Activated CD4-positive, alpha-beta T cell treated with anti-CD3 and anti-CD28 coated beads, Interleukin-10, Interleukin-2, amounts not matched to agents 100 ng/mL and 50 ng/mL, durations not matched to agents 16 hours and 8 hours (primary cell): ENCODE measurements at regions not wholly inside any gene's neighbourhood (a gene's known extent, or its start where the extent isn't known, plus 50 kb on each side); places are given as distances from the start of the nearest gene placed in this dataset.
A peak's percentile ranks its signal among the peaks of the same experiment; 100 is the strongest.

Experiments
- DNase-seq: peaks from one replicate; pipeline ENCODE4 v3.0.0-alpha.2; 2020

DNA sequence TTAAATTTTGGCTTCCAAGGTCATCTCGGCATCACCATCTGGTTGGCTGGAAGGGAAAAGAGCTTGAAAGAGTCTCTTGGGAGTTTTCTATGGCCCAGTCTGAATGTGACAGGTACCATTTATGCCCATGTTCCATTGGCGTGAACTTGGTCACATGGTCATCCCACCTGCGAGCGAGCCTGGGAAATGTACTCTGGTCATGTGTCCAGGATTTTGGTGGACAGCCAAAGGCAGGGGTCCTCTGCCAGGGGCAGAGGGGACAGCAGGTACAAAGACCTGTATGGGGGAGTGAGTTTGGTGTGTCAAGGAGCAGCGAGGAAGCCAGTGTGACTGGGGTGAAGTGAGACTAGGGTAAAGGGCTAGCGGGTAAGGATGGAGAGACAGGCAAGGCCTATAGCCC lies 112.6 kb downstream of the CDC5L start:
- DNase-seq, result no peak

DNA sequence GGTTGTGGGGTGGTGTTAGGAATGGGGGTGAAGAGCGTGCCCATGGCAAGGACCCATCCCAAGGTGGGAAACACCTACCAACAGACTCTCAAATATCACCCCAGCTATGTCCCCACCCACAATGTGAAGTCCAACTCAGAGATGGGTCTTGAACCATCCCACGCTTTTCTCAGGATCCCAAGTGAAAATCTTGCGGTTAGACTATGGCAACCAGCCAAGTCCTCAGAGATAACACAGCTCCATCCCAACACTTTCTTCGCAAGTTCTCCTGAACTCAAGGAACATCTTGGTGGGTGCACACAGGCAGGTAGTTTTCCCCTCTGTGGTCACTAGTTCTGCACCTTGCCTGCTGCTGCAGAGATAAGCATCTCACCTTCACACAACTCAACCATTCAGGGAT lies 116.0 kb downstream of the CDC5L start:
- no peak for DNase-seq

GRCh38 chr6:44504301-44504791 lies 116.8 kb downstream of the CDC5L start:
- no peak for DNase-seq

DNA sequence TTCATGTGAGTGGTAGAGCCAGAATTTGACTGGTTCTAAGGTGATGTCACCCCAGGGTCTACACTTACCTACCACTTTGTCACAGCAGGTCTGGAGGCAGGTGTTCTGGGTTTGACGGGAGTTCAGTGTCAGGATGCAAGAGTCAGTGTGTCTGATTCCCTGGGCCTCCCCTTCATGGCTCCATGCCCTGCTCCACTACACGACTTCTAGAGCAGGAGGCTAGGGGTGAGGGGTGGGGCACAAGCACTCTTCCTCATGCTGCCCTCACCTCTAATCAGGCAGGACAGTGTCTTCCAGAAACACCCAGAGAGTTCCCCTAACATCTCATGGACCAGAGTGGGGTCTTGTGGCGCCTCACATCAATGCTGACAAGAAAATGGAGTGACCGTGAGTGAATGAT lies 118.2 kb downstream of the CDC5L start:
- no peak for DNase-seq

DNA sequence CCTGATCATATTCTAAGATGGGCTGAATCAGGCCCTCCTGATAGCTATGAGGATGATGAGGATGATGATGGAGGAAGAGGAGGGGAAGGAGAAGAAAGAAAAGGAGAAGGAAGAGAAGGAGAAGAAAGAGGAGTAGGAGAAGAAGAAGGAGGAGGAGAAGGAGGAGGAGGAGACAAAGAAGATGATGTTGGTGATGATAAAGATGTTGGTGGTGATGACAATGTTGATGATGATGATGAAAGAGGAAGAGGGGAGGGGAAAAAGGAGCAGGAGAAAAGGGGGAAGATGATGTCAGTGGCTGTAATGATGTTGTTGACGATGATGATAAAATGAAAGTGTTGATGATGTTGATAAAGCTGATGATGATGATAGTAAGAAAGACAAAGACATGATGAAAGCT lies 119.5 kb downstream of the CDC5L start:
- DNase-seq, result no peak

DNA sequence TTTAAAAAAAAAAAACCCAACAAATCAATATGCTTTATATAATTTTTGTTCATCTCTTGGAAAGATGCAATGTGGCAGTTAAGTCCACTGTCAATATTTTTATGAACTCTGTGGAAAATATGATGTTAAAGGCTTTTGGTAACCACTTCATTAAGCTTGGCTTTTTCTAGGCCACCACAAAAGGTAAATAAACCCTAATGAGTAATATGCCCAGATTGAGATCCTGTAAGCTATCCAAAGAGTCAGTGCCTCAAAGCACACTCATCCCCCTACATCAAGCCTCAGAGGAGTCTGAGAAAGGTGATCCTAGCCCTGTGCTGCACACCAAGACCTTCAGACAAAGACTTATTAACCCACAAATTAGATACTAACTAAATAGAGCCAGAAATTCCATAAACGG lies 121.1 kb downstream of the CDC5L start:
- DNase-seq, result no peak

DNA sequence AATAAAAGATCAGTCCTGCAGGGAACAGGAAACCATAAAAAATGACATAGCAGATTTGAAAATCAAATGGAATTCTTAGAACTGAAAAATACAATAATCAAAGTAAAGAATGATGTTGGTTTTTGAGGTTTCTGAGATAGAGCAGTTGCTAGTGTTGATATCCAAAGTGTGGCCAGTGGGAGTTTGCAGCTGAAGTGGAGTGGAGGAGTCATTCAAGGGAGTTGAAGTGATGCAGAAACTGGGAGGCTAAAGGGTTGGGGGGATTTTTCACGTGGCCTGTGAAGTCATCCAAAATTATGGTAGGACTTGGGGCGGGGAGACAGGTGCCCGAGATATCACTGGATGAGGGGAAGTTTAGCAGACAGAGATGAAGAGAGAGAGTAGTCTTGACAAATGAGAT lies 123.6 kb downstream of the CDC5L start:
- no peak for DNase-seq

DNA sequence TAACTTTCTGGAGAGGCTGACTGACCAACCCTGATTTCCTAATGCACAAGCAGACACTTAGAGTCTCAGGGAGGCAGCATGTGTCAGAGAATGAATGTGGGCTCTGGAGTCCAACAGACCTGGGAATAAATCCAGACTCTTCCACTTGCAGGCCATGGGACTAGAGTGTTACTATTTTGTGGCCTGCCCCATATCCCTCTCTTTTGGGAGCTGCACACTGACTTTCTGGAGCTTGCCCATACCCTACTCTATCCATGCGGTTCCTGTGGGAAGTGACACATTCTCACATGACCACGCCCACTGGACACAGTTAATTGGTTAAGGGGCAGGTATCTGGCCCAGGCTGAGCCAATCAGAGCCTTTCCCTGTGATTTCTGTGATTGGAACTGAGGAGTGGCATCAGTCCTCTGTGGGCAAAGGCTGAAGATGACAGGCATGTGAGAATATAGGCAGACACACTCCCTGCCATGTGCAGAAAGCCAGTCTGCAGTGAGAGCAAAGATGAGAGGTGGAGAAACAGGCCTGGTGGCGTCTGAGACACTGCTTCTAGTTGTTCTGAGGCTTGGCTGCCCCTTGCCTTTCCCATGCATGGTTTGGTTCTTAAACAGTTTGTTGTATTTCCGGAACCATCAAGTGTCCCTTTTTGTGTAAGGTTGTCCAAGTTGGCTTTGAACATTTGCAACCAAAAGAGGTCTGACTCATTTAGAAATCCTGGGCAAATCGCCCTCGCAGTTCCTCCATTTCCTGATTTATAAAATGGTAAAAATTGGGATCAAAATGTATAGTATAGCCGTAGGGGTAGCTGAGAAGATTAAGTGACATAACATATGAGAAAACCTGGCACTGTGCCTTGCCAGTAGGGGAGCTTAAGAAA lies 125.6 kb downstream of the CDC5L start:
- DNase-seq, result no peak

DNA sequence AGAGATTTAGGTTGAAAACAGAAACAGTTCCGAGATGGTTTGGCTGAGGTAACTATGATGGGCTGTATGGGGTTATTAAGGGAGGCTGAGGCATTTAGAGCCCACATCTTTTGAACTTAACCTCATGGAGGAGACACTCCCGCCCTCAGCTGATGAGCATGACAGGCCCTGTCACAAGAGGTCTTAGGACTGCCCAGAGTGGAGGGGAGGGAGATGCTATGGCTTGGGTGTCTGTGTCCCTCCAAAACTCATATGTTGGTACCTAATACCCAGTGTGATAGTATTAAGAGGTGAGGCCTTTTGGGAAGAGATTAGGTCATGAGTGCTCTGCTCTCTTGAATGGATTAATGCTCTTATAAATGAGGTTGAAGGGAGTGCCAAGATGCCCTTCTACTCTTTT lies 126.6 kb downstream of the CDC5L start:
- DNase-seq, result no peak

- DNase-seq, result no peak
Measured at GRCh38 chr6:44514576-44515193, 127.2 kb downstream of the CDC5L start.

DNA sequence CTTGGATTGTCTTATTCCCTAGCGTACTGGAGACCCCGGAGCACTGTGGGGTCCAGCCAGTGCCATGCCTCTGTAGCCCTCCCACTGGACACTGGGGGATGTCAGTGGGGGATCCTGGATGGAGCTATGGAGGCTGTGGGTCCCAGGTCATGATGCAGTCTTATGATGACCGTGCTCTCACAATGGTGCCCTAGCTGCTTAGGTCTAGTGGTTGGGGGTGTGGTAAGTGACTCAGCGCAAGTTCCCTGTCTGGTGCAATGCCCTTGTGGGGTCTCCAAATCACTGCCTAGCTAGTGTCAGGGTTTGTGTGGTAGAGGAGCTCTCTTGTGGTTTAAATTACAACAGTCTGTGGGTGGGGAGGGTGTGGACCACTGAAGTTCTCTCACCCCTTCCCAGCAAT lies 135.4 kb downstream of the CDC5L start:
- no peak for DNase-seq

GRCh38 chr6:44524476-44525227 lies 137.1 kb downstream of the CDC5L start:
- no peak for DNase-seq

DNA sequence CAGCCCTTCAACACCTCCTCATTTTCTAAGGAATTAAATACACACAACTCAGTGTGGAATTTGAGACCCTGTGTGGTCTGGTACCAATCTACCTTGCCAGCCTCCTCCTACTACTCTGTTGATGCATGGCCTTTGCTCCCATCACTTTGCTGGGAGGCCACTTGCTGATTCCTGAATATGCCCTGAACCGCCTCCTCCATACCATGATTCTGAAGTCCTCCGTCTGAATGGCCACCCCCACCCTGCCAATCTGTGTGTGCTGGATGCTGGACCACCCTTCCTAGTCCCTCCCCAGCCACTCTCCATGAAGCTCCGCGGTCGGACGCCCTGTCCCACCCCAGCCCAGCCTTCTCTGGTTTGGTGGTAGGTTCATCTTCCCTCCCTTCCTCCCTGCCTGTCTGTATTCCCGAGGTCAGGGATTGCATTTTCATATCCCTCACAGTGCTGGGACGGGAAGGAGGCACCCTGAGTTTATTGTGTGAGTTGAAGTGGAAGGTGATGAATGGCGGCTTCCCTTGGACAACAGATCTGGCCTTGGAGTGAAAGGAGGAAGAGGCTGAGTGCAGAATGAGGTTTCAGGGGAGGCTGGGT lies 138.3 kb downstream of the CDC5L start:
- DNase-seq, result no peak

GRCh38 chr6:44527181-44527580 lies 139.7 kb downstream of the CDC5L start:
- peak; percentile 48 for DNase-seq

DNA sequence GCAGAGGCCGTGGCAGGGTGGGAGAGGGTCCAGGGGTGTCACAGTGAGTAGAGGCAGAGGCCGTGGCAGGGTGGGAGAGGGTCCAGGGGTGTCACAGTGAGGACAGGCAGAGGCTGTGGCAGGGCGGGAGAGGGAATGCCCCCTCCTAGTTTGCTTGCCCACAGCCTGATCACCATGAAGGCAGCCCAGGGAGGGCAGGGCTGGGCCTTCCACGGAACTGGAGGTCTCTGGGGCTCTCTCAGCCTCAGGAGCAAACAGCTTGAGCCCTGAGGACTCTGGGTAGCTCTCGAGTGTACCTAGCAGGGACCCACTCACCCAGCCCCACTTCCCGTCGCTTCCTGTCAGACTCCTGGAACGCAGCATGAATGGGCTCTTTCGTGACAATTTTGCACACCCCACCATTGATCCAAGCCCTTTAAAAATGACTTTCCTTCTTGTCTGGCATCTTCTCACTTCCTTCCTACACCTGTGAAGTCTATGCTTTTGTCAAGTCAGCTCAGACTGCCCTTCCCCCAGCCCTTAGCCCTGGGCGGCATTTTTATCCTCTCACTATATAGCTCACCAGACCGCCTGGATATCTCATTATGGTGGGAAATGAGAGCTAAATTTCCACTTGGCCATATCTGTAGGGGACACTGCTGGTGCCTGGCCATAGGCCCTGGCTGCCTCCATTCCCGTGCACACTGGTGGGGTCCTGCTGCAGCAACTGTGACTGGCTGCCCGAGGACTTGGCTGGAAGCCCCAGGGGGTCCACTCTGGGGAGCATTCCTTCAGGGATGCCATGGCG lies 140.3 kb downstream of the CDC5L start:
- no peak for DNase-seq

GRCh38 chr6:44528370-44528644 lies 140.8 kb downstream of the CDC5L start:
- DNase-seq, result no peak

DNA sequence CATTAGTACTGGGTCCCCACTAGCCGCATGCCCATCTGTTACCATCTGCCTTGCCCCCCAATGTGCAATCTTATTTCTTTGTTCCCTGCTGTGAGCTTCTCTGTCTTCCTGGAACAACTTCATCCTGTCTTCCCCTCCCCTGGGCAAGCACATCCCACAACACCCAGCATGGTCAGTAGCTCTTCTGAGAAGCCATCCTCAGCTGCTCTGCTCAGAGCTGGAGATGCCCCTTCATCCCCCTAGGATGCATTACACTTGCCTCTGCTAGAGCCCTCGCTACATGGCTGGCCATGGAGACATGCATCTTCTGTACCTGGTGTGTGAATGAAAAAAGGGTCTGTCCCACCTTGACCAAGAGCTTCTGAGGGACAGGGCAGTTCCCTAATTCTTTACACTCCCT lies 141.2 kb downstream of the CDC5L start:
- no peak for DNase-seq

GRCh38 chr6:44529146-44529905 lies 141.8 kb downstream of the CDC5L start:
- DNase-seq, result no peak

- DNase-seq, result no peak
Measured at GRCh38 chr6:44530209-44530909, 142.9 kb downstream of the CDC5L start.

DNA sequence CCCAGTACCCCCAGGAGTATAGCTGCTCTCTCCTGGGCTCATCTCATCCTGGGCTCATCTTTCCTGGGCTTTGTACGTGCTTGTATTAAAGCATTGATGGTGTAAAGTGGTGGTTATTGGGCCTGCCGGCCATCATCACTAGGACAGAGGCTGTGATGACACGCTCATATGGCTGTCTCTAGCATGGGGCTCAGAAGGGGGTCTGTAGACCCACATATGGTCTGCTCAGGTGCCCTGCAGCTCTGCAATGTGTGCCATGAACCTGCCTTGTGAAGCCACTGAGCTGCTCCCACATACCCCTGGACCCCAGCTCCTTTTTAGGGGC lies 143.4 kb downstream of the CDC5L start:
- no peak for DNase-seq

GRCh38 chr6:44531442-44532015 lies 144.0 kb downstream of the CDC5L start:
- DNase-seq, result no peak
